HL-60 (cell line): ENCODE measurements at regions not wholly inside any gene's neighbourhood (a gene's known extent, or its start where the extent isn't known, plus 50 kb on each side); places are given as distances from the start of the nearest gene placed in this dataset.

Experiments
- DNase-seq, 2 experiments: peaks; one replicate each; pipeline ENCODE4 v3.0.0-alpha.2; 2010 to 2020; ENCODE audit warnings: low read depth in 1 of 2, low spot score in 1 of 2
- H3K27ac ChIP-seq: fragments of 250-450 bp; sonication (Bioruptor Pico); replicated peaks from 2 replicates; pipeline ENCODE4 v1.5.1; 2020; ENCODE audit warnings: mild to moderate bottlenecking, moderate library complexity
- H3K27me3 ChIP-seq: fragments of 250-450 bp; sonication (Bioruptor Pico); 2 replicates; pipeline ENCODE4 v1.5.1; 2021; ENCODE audit warnings: mild to moderate bottlenecking, moderate library complexity; ENCODE audit not compliant: insufficient read depth, poor library complexity, severe bottlenecking
- H3K4me3 ChIP-seq: replicated peaks from 2 replicates; pipeline ENCODE4 v1.5.1; 2011; ENCODE audit warnings: mild to moderate bottlenecking, control low read depth, low read length; ENCODE audit not compliant: insufficient read depth
- GABPA ChIP-seq: IDR thresholded peaks from 2 replicates; pipeline ENCODE4 v1.6.1; 2012; ENCODE audit warnings: low read depth
- POLR2AphosphoS5 ChIP-seq: IDR thresholded peaks from 2 replicates; pipeline ENCODE4 v1.6.1; 2012; ENCODE audit warnings: low read depth
- SPI1 ChIP-seq: IDR thresholded peaks from 2 replicates; pipeline ENCODE4 v1.6.1; 2012; ENCODE audit warnings: low read depth, mild to moderate bottlenecking, borderline replicate concordance
- TF ChIP-seq, protein P1 (sequence below): IDR thresholded peaks from 2 replicates; pipeline ENCODE4 v1.6.1; 2012; ENCODE audit warnings: low read depth; ENCODE audit not compliant: insufficient replicate concordance
- TF ChIP-seq, protein P2 (sequence below): IDR thresholded peaks from one replicate; pipeline ENCODE4 v1.5.1; 2011; ENCODE audit warnings: low read length, control low read depth, inconsistent platforms; ENCODE audit not compliant: insufficient read depth

DNA sequence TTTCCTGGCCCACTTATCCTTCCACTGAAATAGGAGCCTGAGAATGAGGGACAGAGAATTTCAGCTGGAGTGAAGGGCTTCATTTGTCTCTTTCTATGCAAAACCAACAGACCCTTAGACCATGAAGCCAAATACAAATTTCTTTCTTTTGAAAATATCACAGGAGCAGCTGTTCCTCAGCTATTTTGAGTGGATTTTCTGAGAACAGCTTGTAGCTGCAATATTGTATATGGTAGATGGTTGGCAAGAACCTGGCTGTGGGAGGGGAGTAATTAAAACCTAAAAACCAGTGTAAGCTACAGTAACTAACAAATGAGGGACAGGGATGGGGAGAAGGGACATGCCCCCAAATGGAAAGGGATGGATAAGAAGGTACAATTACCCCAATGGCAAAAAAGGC lies 350.3 kb upstream of the CDH20 start:
- TF ChIP-seq, protein P1, sequence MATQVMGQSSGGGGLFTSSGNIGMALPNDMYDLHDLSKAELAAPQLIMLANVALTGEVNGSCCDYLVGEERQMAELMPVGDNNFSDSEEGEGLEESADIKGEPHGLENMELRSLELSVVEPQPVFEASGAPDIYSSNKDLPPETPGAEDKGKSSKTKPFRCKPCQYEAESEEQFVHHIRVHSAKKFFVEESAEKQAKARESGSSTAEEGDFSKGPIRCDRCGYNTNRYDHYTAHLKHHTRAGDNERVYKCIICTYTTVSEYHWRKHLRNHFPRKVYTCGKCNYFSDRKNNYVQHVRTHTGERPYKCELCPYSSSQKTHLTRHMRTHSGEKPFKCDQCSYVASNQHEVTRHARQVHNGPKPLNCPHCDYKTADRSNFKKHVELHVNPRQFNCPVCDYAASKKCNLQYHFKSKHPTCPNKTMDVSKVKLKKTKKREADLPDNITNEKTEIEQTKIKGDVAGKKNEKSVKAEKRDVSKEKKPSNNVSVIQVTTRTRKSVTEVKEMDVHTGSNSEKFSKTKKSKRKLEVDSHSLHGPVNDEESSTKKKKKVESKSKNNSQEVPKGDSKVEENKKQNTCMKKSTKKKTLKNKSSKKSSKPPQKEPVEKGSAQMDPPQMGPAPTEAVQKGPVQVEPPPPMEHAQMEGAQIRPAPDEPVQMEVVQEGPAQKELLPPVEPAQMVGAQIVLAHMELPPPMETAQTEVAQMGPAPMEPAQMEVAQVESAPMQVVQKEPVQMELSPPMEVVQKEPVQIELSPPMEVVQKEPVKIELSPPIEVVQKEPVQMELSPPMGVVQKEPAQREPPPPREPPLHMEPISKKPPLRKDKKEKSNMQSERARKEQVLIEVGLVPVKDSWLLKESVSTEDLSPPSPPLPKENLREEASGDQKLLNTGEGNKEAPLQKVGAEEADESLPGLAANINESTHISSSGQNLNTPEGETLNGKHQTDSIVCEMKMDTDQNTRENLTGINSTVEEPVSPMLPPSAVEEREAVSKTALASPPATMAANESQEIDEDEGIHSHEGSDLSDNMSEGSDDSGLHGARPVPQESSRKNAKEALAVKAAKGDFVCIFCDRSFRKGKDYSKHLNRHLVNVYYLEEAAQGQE: no peak
- TF ChIP-seq, protein P2, sequence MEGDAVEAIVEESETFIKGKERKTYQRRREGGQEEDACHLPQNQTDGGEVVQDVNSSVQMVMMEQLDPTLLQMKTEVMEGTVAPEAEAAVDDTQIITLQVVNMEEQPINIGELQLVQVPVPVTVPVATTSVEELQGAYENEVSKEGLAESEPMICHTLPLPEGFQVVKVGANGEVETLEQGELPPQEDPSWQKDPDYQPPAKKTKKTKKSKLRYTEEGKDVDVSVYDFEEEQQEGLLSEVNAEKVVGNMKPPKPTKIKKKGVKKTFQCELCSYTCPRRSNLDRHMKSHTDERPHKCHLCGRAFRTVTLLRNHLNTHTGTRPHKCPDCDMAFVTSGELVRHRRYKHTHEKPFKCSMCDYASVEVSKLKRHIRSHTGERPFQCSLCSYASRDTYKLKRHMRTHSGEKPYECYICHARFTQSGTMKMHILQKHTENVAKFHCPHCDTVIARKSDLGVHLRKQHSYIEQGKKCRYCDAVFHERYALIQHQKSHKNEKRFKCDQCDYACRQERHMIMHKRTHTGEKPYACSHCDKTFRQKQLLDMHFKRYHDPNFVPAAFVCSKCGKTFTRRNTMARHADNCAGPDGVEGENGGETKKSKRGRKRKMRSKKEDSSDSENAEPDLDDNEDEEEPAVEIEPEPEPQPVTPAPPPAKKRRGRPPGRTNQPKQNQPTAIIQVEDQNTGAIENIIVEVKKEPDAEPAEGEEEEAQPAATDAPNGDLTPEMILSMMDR: no peak
- TF ChIP-seq SPI1 (no peak), POLR2AphosphoS5 (no peak), GABPA (no peak)

DNA sequence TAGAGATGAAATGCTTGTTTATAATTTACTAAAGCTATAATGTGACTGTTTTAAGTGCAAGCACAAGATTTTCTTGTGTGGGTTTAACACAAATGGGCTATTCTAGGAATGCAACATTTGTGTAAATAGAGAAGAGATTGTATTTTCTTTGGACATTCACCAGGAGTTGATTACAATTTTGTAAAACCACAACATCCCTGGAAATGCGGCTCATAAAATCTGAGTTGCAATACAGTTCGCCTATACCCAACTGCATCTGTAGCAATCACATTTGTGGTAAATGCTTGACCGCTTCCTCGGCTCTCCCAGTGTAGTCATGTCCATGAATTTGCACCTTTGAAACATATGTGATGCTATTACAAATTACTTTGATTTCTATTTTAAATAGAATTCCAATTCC lies 348.7 kb upstream of the CDH20 start:
- DNase-seq: no peak
- Histone ChIP-seq H3K4me3 (no peak overlapping the region), H3K27me3 (no peaks in the 10 kb centered on the region), H3K27ac (no peak overlapping the region)
- TF ChIP-seq, protein P2: no peak
- TF ChIP-seq, protein P1: no peak
- no peak for TF ChIP-seq GABPA
- TF ChIP-seq SPI1: no peak
- no peak for TF ChIP-seq POLR2AphosphoS5

More for the DNA sequence above, 350.3 kb upstream of the CDH20 start:
- no peak overlapping the region for H3K4me3 ChIP-seq
- no peak for DNase-seq
- no peak overlapping the region for H3K27ac ChIP-seq
- H3K27me3 ChIP-seq: no peaks in the 10 kb centered on the region

DNA sequence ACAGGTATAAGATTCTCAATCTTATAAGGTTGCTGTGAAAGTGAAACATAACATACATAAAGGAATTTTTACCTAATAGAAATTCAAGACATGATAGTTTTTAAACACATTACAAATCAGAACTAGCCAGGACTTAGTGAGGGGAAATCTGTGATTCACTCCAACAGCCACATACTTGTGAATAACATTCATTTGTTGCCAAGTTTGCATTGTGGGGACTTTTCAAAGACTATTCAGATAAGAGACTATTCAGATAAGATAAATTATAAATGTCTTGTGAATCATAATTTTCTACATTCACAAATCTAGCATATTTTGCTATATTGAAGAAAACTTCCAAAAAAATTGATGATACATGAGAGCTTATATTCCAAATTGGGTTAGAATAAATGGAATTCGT lies 345.3 kb upstream of the CDH20 start:
- H3K4me3 ChIP-seq: no peak overlapping the region
- TF ChIP-seq GABPA (no peak), SPI1 (no peak), POLR2AphosphoS5 (no peak)
- TF ChIP-seq, protein P1: no peak
- TF ChIP-seq, protein P2: no peak

More for the DNA sequence above, 345.3 kb upstream of the CDH20 start:
- no peak for DNase-seq
- Histone ChIP-seq H3K27ac (no peak overlapping the region), H3K27me3 (no peaks in the 10 kb centered on the region)
